Activated T-helper 17 cell treated with anti-CD3 and anti-CD28 coated beads, Interleukin-2, amount 50 U/mL, for 72 hours (primary cell): ENCODE measurements at regions not wholly inside any gene's neighbourhood (a gene's known extent, or its start where the extent isn't known, plus 50 kb on each side); places are given as distances from the start of the nearest gene placed in this dataset.
"Not testable (repeated sequence)": the region's sequence is repeated elsewhere in the genome, so short reads cannot be mapped to it uniquely, and the experiment has no call there.

Experiments
- ATAC-seq: fragments of 150-1000 bp; cut with Tn5 transposase; replicated peaks from 2 replicates; pipeline ENCODE4 v1.10.0; 2021; ENCODE audit warnings: mild to moderate bottlenecking, moderate library complexity
- H3K27ac Mint-ChIP-seq: one replicate; pipeline ENCODE4 v1.8.0; 2022; ENCODE audit warnings: mixed read lengths
- H3K27me3 Mint-ChIP-seq: one replicate; pipeline ENCODE4 v1.8.0; 2022; ENCODE audit warnings: mixed read lengths
- H3K36me3 Mint-ChIP-seq: one replicate; pipeline ENCODE4 v1.8.0; 2022; ENCODE audit warnings: low read depth, mild to moderate bottlenecking, mixed read lengths
- H3K4me1 Mint-ChIP-seq: one replicate; pipeline ENCODE4 v1.8.0; 2022; ENCODE audit warnings: mixed read lengths
- H3K4me3 Mint-ChIP-seq: one replicate; pipeline ENCODE4 v1.8.0; 2022; ENCODE audit warnings: mild to moderate bottlenecking, mixed read lengths
- H3K9me3 Mint-ChIP-seq: one replicate; pipeline ENCODE4 v1.8.0; 2022; ENCODE audit warnings: mixed read lengths

GRCh38 chr20:4468114-4468513, 218.1 kb upstream of the PRNP start:
- H3K36me3 Mint-ChIP-seq, result no peaks in the 10 kb centered on the region
- H3K27me3 Mint-ChIP-seq, result peaks cover 25% of the 10 kb centered on the region
- no peak overlapping the region for H3K27ac Mint-ChIP-seq
- no peaks in the 10 kb centered on the region for H3K4me1 Mint-ChIP-seq
- no peak for ATAC-seq
- no peaks in the 10 kb centered on the region for H3K9me3 Mint-ChIP-seq
- H3K4me3 Mint-ChIP-seq, result no peak overlapping the region

- Mint-ChIP-seq H3K9me3 (no peaks in the 10 kb centered on the region), H3K27ac (no peak overlapping the region), H3K4me1 (no peaks in the 10 kb centered on the region), H3K27me3 (peaks cover 18% of the 10 kb centered on the region), H3K4me3 (no peak overlapping the region), H3K36me3 (no peaks in the 10 kb centered on the region)
- no peak for ATAC-seq
Measured at GRCh38 chr20:4465855-4466545, 216.9 kb upstream of the ADRA1D start.

GRCh38 chr20:4465212-4465611, 216.1 kb upstream of the ADRA1D start:
- Mint-ChIP-seq H3K36me3 (no peaks in the 10 kb centered on the region), H3K9me3 (no peaks in the 10 kb centered on the region), H3K4me1 (no peaks in the 10 kb centered on the region), H3K4me3 (no peak overlapping the region), H3K27ac (no peak overlapping the region), H3K27me3 (peaks cover 16% of the 10 kb centered on the region)
- no peak for ATAC-seq

GRCh38 chr20:4462801-4463200, 213.7 kb upstream of the ADRA1D start:
- H3K9me3 Mint-ChIP-seq, H3K27me3 Mint-ChIP-seq, H3K4me3 Mint-ChIP-seq, H3K4me1 Mint-ChIP-seq, H3K27ac Mint-ChIP-seq, H3K36me3 Mint-ChIP-seq, ATAC-seq: not testable (repeated sequence)

GRCh38 chr20:4459081-4459480, 210.0 kb upstream of the ADRA1D start:
- ATAC-seq, result no peak
- H3K27me3 Mint-ChIP-seq, result peaks cover 8% of the 10 kb centered on the region
- H3K36me3 Mint-ChIP-seq, result no peaks in the 10 kb centered on the region

GRCh38 chr20:4457566-4458543, 208.8 kb upstream of the ADRA1D start:
- Mint-ChIP-seq H3K9me3 (no peaks in the 10 kb centered on the region), H3K4me1 (no peaks in the 10 kb centered on the region), H3K27ac (no peak overlapping the region), H3K36me3 (no peaks in the 10 kb centered on the region), H3K4me3 (no peak overlapping the region), H3K27me3 (peaks cover 2% of the 10 kb centered on the region)
- ATAC-seq, result no peak

More at GRCh38 chr20:4459081-4459480, 210.0 kb upstream of the ADRA1D start:
- Mint-ChIP-seq H3K27ac (no peak overlapping the region), H3K9me3 (no peaks in the 10 kb centered on the region), H3K4me3 (no peak overlapping the region), H3K4me1 (no peaks in the 10 kb centered on the region)

- Mint-ChIP-seq H3K27ac (no peak overlapping the region), H3K4me1 (no peaks in the 10 kb centered on the region), H3K4me3 (no peak overlapping the region), H3K27me3 (no peaks in the 10 kb centered on the region), H3K36me3 (no peaks in the 10 kb centered on the region), H3K9me3 (no peaks in the 10 kb centered on the region)
- ATAC-seq, result no peak
Measured at GRCh38 chr20:4455996-4456395, 206.9 kb upstream of the ADRA1D start.

GRCh38 chr20:4455301-4455701, 206.2 kb upstream of the ADRA1D start:
- ATAC-seq, result no peak
- no peaks in the 10 kb centered on the region for H3K27me3 Mint-ChIP-seq
- H3K36me3 Mint-ChIP-seq, result no peaks in the 10 kb centered on the region
- H3K9me3 Mint-ChIP-seq, result no peaks in the 10 kb centered on the region
- no peak overlapping the region for H3K27ac Mint-ChIP-seq
- no peaks in the 10 kb centered on the region for H3K4me1 Mint-ChIP-seq
- H3K4me3 Mint-ChIP-seq, result no peak overlapping the region

GRCh38 chr20:4454111-4454510, 205.0 kb upstream of the ADRA1D start:
- Mint-ChIP-seq H3K4me3 (no peak overlapping the region), H3K36me3 (no peaks in the 10 kb centered on the region), H3K4me1 (no peaks in the 10 kb centered on the region), H3K9me3 (no peaks in the 10 kb centered on the region), H3K27me3 (no peaks in the 10 kb centered on the region), H3K27ac (no peak overlapping the region)
- no peak for ATAC-seq

GRCh38 chr20:4453359-4453758, 204.3 kb upstream of the ADRA1D start:
- Mint-ChIP-seq H3K36me3 (no peaks in the 10 kb centered on the region), H3K4me3 (no peak overlapping the region), H3K27me3 (no peaks in the 10 kb centered on the region), H3K4me1 (no peaks in the 10 kb centered on the region), H3K9me3 (no peaks in the 10 kb centered on the region), H3K27ac (no peak overlapping the region)
- no peak for ATAC-seq

GRCh38 chr20:4451487-4452081, 202.5 kb upstream of the ADRA1D start:
- Mint-ChIP-seq H3K4me3 (no peak overlapping the region), H3K27ac (no peak overlapping the region), H3K27me3 (no peaks in the 10 kb centered on the region), H3K4me1 (no peaks in the 10 kb centered on the region), H3K36me3 (no peaks in the 10 kb centered on the region), H3K9me3 (no peaks in the 10 kb centered on the region)
- ATAC-seq, result no peak

- Mint-ChIP-seq H3K4me1 (no peaks in the 10 kb centered on the region), H3K4me3 (no peak overlapping the region), H3K36me3 (no peaks in the 10 kb centered on the region), H3K27ac (no peak overlapping the region), H3K9me3 (no peaks in the 10 kb centered on the region), H3K27me3 (peaks cover 3% of the 10 kb centered on the region)
- ATAC-seq, result no peak
Measured at GRCh38 chr20:4449957-4450715, 201.0 kb upstream of the ADRA1D start.

- Mint-ChIP-seq H3K4me3 (no peak overlapping the region), H3K27me3 (peaks cover 14% of the 10 kb centered on the region), H3K4me1 (no peaks in the 10 kb centered on the region), H3K36me3 (no peaks in the 10 kb centered on the region), H3K27ac (no peak overlapping the region), H3K9me3 (no peaks in the 10 kb centered on the region)
- no peak for ATAC-seq
Measured at GRCh38 chr20:4445784-4446183, 196.7 kb upstream of the ADRA1D start.

GRCh38 chr20:4445331-4445730, 196.2 kb upstream of the ADRA1D start:
- H3K36me3 Mint-ChIP-seq, result no peaks in the 10 kb centered on the region

More at GRCh38 chr20:4445331-4445730, 196.2 kb upstream of the ADRA1D start:
- Mint-ChIP-seq H3K4me3 (no peak overlapping the region), H3K9me3 (no peaks in the 10 kb centered on the region), H3K27me3 (peaks cover 14% of the 10 kb centered on the region), H3K27ac (no peak overlapping the region), H3K4me1 (no peaks in the 10 kb centered on the region)
- ATAC-seq, result no peak
